Neural cell (in vitro differentiated cells): ENCODE measurements at regions not wholly inside any gene's neighbourhood (a gene's known extent, or its start where the extent isn't known, plus 50 kb on each side); places are given as distances from the start of the nearest gene placed in this dataset.

Source experiments
- EP300 ChIP-seq: fragments of 450-650 bp; conservative IDR thresholded peaks from 2 replicates; pipeline ENCODE4 v1.6.1; 2014; ENCODE audit warnings: antibody characterized with exemption, mild to moderate bottlenecking, moderate library complexity; ENCODE audit not compliant: poor library complexity, severe bottlenecking
- EZH2 ChIP-seq: fragments of 200-600, 300-800 bp; shearing (Covaris generic), sonication (generic); IDR thresholded peaks from 2 replicates; pipeline ENCODE4 v1.6.1; 2014; ENCODE audit warnings: antibody characterized with exemption, low read length, borderline replicate concordance, mild to moderate bottlenecking; ENCODE audit not compliant: insufficient read depth, poor library complexity, severe bottlenecking
- POLR2AphosphoS5 ChIP-seq: IDR thresholded peaks from 2 replicates; pipeline ENCODE4 v1.6.1; 2012
- SMC3 ChIP-seq: fragments of 450-650 bp; conservative IDR thresholded peaks from 2 replicates; pipeline ENCODE4 v1.6.1; 2014; ENCODE audit warnings: antibody characterized with exemption, mild to moderate bottlenecking, moderate library complexity; ENCODE audit not compliant: poor library complexity
- TF ChIP-seq, protein P1 (sequence below): fragments of 450-650 bp; IDR thresholded peaks from 2 replicates; pipeline ENCODE4 v1.5.1; 2014; ENCODE audit warnings: antibody characterized with exemption, mild to moderate bottlenecking, moderate library complexity; ENCODE audit not compliant: poor library complexity, severe bottlenecking
- TF ChIP-seq, protein P2 (sequence below): IDR thresholded peaks from 2 replicates; pipeline ENCODE4 v1.6.1; 2012; ENCODE audit warnings: borderline replicate concordance

DNA sequence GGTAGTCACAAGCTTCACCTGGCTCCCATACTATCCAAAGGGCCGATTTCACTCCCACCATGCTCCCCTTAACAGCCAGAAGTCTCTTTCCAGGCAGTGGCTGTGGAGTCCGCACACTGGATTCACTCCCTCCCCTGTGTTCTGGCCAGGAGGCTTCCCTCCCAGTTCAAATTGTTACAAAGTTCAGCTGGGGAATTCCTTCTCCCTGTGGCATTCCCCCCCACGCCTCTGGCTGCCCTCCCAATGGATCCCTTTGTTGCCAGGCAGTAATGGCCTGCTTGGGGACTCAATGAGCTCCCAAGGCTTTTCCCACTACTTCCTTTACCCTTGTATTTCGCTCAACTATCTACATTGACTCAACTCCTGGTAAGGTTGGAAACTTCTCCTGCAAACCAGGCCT is 1921.4 kb upstream of the PCDH20 start:
- no peak for TF ChIP-seq POLR2AphosphoS5
- no peak for TF ChIP-seq EP300
- TF ChIP-seq SMC3: no peak
- TF ChIP-seq, protein P1, sequence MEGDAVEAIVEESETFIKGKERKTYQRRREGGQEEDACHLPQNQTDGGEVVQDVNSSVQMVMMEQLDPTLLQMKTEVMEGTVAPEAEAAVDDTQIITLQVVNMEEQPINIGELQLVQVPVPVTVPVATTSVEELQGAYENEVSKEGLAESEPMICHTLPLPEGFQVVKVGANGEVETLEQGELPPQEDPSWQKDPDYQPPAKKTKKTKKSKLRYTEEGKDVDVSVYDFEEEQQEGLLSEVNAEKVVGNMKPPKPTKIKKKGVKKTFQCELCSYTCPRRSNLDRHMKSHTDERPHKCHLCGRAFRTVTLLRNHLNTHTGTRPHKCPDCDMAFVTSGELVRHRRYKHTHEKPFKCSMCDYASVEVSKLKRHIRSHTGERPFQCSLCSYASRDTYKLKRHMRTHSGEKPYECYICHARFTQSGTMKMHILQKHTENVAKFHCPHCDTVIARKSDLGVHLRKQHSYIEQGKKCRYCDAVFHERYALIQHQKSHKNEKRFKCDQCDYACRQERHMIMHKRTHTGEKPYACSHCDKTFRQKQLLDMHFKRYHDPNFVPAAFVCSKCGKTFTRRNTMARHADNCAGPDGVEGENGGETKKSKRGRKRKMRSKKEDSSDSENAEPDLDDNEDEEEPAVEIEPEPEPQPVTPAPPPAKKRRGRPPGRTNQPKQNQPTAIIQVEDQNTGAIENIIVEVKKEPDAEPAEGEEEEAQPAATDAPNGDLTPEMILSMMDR: no peak
- TF ChIP-seq, protein P2, sequence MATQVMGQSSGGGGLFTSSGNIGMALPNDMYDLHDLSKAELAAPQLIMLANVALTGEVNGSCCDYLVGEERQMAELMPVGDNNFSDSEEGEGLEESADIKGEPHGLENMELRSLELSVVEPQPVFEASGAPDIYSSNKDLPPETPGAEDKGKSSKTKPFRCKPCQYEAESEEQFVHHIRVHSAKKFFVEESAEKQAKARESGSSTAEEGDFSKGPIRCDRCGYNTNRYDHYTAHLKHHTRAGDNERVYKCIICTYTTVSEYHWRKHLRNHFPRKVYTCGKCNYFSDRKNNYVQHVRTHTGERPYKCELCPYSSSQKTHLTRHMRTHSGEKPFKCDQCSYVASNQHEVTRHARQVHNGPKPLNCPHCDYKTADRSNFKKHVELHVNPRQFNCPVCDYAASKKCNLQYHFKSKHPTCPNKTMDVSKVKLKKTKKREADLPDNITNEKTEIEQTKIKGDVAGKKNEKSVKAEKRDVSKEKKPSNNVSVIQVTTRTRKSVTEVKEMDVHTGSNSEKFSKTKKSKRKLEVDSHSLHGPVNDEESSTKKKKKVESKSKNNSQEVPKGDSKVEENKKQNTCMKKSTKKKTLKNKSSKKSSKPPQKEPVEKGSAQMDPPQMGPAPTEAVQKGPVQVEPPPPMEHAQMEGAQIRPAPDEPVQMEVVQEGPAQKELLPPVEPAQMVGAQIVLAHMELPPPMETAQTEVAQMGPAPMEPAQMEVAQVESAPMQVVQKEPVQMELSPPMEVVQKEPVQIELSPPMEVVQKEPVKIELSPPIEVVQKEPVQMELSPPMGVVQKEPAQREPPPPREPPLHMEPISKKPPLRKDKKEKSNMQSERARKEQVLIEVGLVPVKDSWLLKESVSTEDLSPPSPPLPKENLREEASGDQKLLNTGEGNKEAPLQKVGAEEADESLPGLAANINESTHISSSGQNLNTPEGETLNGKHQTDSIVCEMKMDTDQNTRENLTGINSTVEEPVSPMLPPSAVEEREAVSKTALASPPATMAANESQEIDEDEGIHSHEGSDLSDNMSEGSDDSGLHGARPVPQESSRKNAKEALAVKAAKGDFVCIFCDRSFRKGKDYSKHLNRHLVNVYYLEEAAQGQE: no peak
- TF ChIP-seq EZH2: no peak
